Psoas muscle (tissue), 7 donors: ENCODE measurements at regions not wholly inside any gene's neighbourhood (a gene's known extent, or its start where the extent isn't known, plus 50 kb on each side); places are given as distances from the start of the nearest gene placed in this dataset.

Experiments
- ATAC-seq, 4 donors: fragments of 200-7000 bp; cut with Tn5 transposase; one replicate each; pipeline ENCODE4 v1.9.1; 2020; ENCODE audit warnings: moderate library complexity in 3 of 4, mild to moderate bottlenecking in 2 of 4
- DNase-seq, 2 donors: peaks; one replicate each; pipeline ENCODE4 v3.0.0-alpha.2; 2020
- H3K27ac ChIP-seq: fragments of 200-600 bp; one replicate; pipeline ENCODE4 v1.8.0; 2022
- H3K27me3 ChIP-seq, 3 donors: fragments of 200-600 bp in 1 of 3; one replicate each; pipeline versions ENCODE4 v1.6.1 to v1.8.0; 2013 to 2022; ENCODE audit warnings: low read length in 2 of 3, mild to moderate bottlenecking in 2 of 3, moderate library complexity in 1 of 3; ENCODE audit not compliant: insufficient read depth in 3 of 3
- H3K36me3 ChIP-seq, 2 donors: fragments of 200-600 bp in 1 of 2; one replicate each; pipeline versions ENCODE4 v1.6.1 to v1.8.0; 2013 to 2022; ENCODE audit warnings: low read depth in 1 of 2, mild to moderate bottlenecking in 1 of 2, moderate library complexity in 1 of 2; ENCODE audit not compliant: insufficient read depth in 1 of 2
- H3K4me1 ChIP-seq: fragments of 200-600 bp; one replicate; pipeline ENCODE4 v1.8.0; 2022
- H3K4me3 ChIP-seq: fragments of 200-600 bp; one replicate; pipeline ENCODE4 v1.8.0; 2022; ENCODE audit warnings: mild to moderate bottlenecking
- H3K9me3 ChIP-seq: fragments of 200-600 bp; one replicate; pipeline ENCODE4 v1.8.0; 2022
- WGBS, 3 donors: extraction: QIAGEN DNeasy Blood & Tissue Kit; methylation state at CpG; one replicate each; pipeline versions ENCODE4 v1.1.6 to v1.1.7; 2013; 5-methylcytosine and 5-hydroxymethylcytosine counted together
- intact Hi-C, 2 donors: fragments of 100-400 bp; cut with DNase I; formaldehyde crosslinking; loops; one replicate each; pipeline versions ENCODE4 v1.11.0 to v1.14.2; 2022
- TF ChIP-seq, protein P1 (sequence below): fragments of 200-600 bp; IDR thresholded peaks from one replicate; pipeline ENCODE4 v1.8.0; 2022; ENCODE audit warnings: antibody characterized with exemption
- donor health status: healthy with polysubstance abuse.
- donor health status: DM: no; HTN: no; CAD: no; lungs with moderate emphysema.
- donor health status: Bipolar disorder and iron deficiency.
- donor health status: healthy.
- donor health status: DM: yes; HTN: yes; CAD: no.
- donor health status: DM: no; HTN: no; CAD: no.
- donor health status: DM: yes; HTN: yes; CAD: no.

DNA sequence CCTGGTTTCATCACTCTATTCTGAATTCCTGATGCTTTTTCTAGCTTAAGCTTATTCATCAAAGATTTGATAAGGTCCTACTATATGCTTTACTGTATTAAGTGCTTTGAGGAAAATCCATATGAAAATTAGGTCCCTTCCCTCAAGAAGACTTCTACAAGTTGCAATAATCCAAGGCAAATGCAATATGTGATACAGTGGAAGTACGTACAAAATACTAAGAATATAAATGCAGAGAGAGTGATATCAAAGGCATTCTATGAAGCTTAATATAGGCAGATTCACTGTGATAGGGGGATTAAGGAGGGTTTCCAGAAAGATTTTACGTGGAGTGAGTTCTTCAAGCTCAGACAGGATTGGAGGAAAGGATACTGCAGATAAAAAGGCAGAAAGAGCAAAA is 142.1 kb downstream of the C6orf118 start:
- H3K27me3 ChIP-seq = peaks cover 0 to 2% (median 0%) of the 10 kb centered on the region in 3 donors
- no peaks in the 10 kb centered on the region for H3K4me1 ChIP-seq
- TF ChIP-seq, protein P1, sequence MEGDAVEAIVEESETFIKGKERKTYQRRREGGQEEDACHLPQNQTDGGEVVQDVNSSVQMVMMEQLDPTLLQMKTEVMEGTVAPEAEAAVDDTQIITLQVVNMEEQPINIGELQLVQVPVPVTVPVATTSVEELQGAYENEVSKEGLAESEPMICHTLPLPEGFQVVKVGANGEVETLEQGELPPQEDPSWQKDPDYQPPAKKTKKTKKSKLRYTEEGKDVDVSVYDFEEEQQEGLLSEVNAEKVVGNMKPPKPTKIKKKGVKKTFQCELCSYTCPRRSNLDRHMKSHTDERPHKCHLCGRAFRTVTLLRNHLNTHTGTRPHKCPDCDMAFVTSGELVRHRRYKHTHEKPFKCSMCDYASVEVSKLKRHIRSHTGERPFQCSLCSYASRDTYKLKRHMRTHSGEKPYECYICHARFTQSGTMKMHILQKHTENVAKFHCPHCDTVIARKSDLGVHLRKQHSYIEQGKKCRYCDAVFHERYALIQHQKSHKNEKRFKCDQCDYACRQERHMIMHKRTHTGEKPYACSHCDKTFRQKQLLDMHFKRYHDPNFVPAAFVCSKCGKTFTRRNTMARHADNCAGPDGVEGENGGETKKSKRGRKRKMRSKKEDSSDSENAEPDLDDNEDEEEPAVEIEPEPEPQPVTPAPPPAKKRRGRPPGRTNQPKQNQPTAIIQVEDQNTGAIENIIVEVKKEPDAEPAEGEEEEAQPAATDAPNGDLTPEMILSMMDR = no peak
- intact Hi-C loops = no loop called here
- WGBS, 3 donors = 22 to 53% (median 40%) methylated on average over 2 of the region's 2 CpGs
- H3K27ac ChIP-seq = no peak overlapping the region
- no peaks in the 10 kb centered on the region for H3K36me3 ChIP-seq
- ATAC-seq (no peak), DNase-seq (no peak)
- H3K9me3 ChIP-seq = peaks cover 3% of the 10 kb centered on the region
- no peak overlapping the region for H3K4me3 ChIP-seq

DNA sequence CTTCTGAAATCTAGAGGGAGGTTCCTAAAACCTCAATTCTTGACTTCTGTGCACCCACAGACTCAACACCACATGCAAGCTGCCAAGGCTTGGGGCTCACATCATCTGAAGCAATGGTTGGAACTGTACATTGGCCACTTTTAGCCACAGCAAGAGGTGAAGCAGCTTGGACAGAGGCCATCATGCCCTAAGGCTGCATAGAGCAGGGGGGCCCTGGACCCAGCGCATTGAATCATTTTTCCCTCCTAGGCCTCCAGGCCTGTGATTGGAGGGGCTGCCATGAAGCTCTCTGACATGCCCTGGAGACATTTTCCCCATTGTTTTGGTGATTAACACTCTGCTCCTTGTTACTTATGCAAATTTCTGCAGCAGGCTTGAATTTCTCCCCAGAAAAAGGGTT is 145.9 kb downstream of the C6orf118 start:
- DNase-seq (no peak), ATAC-seq (no peak)
- Histone ChIP-seq H3K9me3 (peaks cover 3% of the 10 kb centered on the region), H3K36me3 (no peaks in the 10 kb centered on the region), H3K27me3 (peaks cover 0 to 2% (median 0%) of the 10 kb centered on the region in 3 donors), H3K4me1 (no peaks in the 10 kb centered on the region), H3K27ac (no peak overlapping the region), H3K4me3 (no peak overlapping the region)
- WGBS, 3 donors = 92 to 98% (median 94%) methylated on average over 1 of the region's 1 CpG
- intact Hi-C loops = no loop called here
- TF ChIP-seq, protein P1 = no peak

DNA sequence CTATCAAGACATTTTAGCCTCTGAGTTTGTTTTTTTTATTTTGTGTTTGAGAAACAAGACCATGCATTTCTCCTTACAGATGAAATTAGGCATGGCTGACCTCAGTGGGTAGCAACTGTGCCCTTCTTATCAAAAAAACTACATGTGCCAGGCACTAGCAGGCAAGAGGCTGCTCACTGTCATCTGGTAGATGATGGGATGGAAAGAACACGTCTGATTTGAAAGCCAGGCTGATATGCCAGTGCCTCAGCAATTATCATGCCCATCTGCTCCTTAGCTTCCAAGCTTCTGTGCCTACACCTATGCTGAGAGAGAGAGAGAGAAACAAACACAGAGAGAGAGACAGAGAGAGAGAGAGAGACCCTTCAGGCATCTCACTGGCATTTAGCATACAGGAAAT is 149.9 kb downstream of the C6orf118 start:
- Histone ChIP-seq H3K36me3 (no peaks in the 10 kb centered on the region), H3K4me3 (no peak overlapping the region), H3K9me3 (peaks cover 3% of the 10 kb centered on the region), H3K4me1 (no peaks in the 10 kb centered on the region), H3K27ac (no peak overlapping the region), H3K27me3 (peaks cover 0 to 2% (median 0%) of the 10 kb centered on the region in 3 donors)
- DNase-seq (no peak), ATAC-seq (no peak)
- TF ChIP-seq, protein P1 = no peak
- WGBS, 3 donors = 19 to 32% (median 25%) methylated on average over 1 of the region's 1 CpG
- intact Hi-C loops = no loop called here

DNA sequence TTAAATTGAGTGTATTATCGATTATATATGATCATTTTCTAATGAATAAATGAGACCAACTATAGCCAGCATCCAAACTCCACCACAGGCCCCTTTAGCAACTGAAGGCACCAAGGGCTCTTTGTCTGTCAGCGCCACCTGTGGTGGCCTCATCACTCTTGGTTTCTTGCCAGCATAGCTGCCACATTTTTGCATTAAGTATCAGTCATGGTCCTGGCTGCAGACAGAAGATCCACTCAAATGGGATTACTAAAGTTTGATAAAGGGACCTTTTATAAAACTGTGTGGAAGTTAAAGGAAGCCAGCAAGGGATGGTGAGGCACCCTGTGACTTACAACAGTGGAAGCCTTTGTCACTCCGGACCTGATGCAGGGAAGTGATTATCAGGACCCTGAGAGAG is 162.9 kb downstream of the C6orf118 start:
- H3K9me3 ChIP-seq = peaks cover 5% of the 10 kb centered on the region
- H3K4me1 ChIP-seq = no peaks in the 10 kb centered on the region
- no peak for ATAC-seq
- no peaks in the 10 kb centered on the region for H3K36me3 ChIP-seq
- no peak overlapping the region for H3K4me3 ChIP-seq
- H3K27ac ChIP-seq = no peak overlapping the region
- 39 to 58% (median 47%) methylated on average over 3 of the region's 3 CpGs for WGBS, 3 donors
- H3K27me3 ChIP-seq = no peaks in the 10 kb centered on the region
- intact Hi-C loops = no loop called here
- TF ChIP-seq, protein P1 = no peak
- no peak for DNase-seq

DNA sequence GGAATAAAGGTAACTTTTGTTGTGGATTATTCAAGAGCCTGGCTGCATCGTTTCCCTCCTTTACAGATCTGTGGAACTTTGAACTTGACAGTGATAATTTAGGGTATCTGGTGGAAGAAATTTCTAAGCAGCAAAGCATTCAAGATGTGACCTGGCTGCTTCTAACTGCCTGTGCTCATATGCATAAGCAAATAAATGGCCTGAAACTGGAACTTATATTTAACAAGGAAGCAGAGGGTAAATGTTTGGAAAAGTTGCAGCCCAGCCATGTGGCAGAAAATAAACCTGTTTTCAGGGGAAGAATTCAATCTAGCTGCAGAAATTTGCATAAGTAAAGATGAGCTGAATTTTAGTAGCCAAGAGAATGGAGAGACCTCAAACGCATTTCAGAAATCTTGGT is 173.5 kb downstream of the C6orf118 start:
- peaks cover 9% of the 10 kb centered on the region for H3K9me3 ChIP-seq
- no peaks in the 10 kb centered on the region for H3K4me1 ChIP-seq
- H3K4me3 ChIP-seq = no peak overlapping the region
- TF ChIP-seq, protein P1 = no peak
- no peaks in the 10 kb centered on the region for H3K27me3 ChIP-seq
- intact Hi-C loops = no loop called here
- 81 to 92% (median 83%) methylated on average over 2 of the region's 2 CpGs for WGBS, 3 donors
- H3K27ac ChIP-seq = no peak overlapping the region
- DNase-seq = no peak
- no peak for ATAC-seq
- H3K36me3 ChIP-seq = no peaks in the 10 kb centered on the region
